ENCODE measurements at regions not wholly inside any gene's neighbourhood (a gene's known extent, or its start where the extent isn't known, plus 50 kb on each side); places are given as distances from the start of the nearest gene placed in this dataset.

GRCh38 chr10:2022401-2022800, 285.1 kb upstream of the ADARB2 start:
- intact Hi-C loops (cut with DNase I) = no loop called here
- TF ChIP-seq CTCF (IDR thresholded peaks at IDR 0.05) = no peak
- no peak for ATAC-seq

GRCh38 chr10:2020836-2021235, 283.5 kb upstream of the ADARB2 start:
- intact Hi-C loops (cut with DNase I) = no loop called here
- Histone ChIP-seq H3K27ac (no peak overlapping the region), H3K36me3 (no peaks in the 10 kb centered on the region), H3K27me3 (no peaks in the 10 kb centered on the region), H3K9me3 (no peaks in the 10 kb centered on the region), H3K4me1 (no peaks in the 10 kb centered on the region), H3K4me3 (no peak overlapping the region)
- no peak for ATAC-seq
- TF ChIP-seq CTCF (IDR thresholded peaks at IDR 0.05) = no peak
- DNase-seq = no peak

More at GRCh38 chr10:2022401-2022800, 285.1 kb upstream of the ADARB2 start:
- no peak overlapping the region for H3K27ac ChIP-seq
- H3K36me3 ChIP-seq = no peaks in the 10 kb centered on the region
- H3K9me3 ChIP-seq = no peaks in the 10 kb centered on the region
- no peak for DNase-seq
- H3K4me1 ChIP-seq = no peaks in the 10 kb centered on the region
- no peak overlapping the region for H3K4me3 ChIP-seq
- no peaks in the 10 kb centered on the region for H3K27me3 ChIP-seq

- DNase-seq = no peak
- Histone ChIP-seq H3K9me3 (no peaks in the 10 kb centered on the region), H3K27ac (no peak overlapping the region), H3K36me3 (no peaks in the 10 kb centered on the region), H3K4me1 (no peaks in the 10 kb centered on the region), H3K27me3 (no peaks in the 10 kb centered on the region), H3K4me3 (no peak overlapping the region)
- TF ChIP-seq CTCF (IDR thresholded peaks at IDR 0.05) = no peak
- intact Hi-C loops (cut with DNase I) = no loop called here
- no peak for ATAC-seq
These were observed 282.5 kb upstream of the ADARB2 start for GRCh38 chr10:2019803-2020202.

GRCh38 chr10:2019281-2019680, 282.0 kb upstream of the ADARB2 start:
- no peak overlapping the region for H3K27ac ChIP-seq
- intact Hi-C loops (cut with DNase I) = no loop called here

GRCh38 chr10:2014541-2014940, 277.2 kb upstream of the ADARB2 start:
- ATAC-seq (no peak), DNase-seq (no peak)
- Histone ChIP-seq H3K27me3 (no peaks in the 10 kb centered on the region), H3K27ac (no peak overlapping the region), H3K4me1 (no peaks in the 10 kb centered on the region), H3K9me3 (no peaks in the 10 kb centered on the region), H3K36me3 (no peaks in the 10 kb centered on the region), H3K4me3 (no peak overlapping the region)
- intact Hi-C loops (cut with DNase I) = no loop called here
- no peak for TF ChIP-seq CTCF (IDR thresholded peaks at IDR 0.05)

More at GRCh38 chr10:2019281-2019680, 282.0 kb upstream of the ADARB2 start:
- no peaks in the 10 kb centered on the region for H3K27me3 ChIP-seq
- no peaks in the 10 kb centered on the region for H3K4me1 ChIP-seq
- no peaks in the 10 kb centered on the region for H3K36me3 ChIP-seq
- H3K9me3 ChIP-seq = no peaks in the 10 kb centered on the region
- TF ChIP-seq CTCF (IDR thresholded peaks at IDR 0.05) = no peak
- no peak for DNase-seq
- no peak overlapping the region for H3K4me3 ChIP-seq
- no peak for ATAC-seq

GRCh38 chr10:2012209-2012608, 274.9 kb upstream of the ADARB2 start:
- Histone ChIP-seq H3K27ac (no peak overlapping the region), H3K27me3 (no peaks in the 10 kb centered on the region), H3K4me3 (no peak overlapping the region), H3K36me3 (no peaks in the 10 kb centered on the region), H3K4me1 (no peaks in the 10 kb centered on the region), H3K9me3 (no peaks in the 10 kb centered on the region)
- ATAC-seq = no peak
- no peak for DNase-seq
- TF ChIP-seq CTCF (IDR thresholded peaks at IDR 0.05) = no peak
- intact Hi-C loops (cut with DNase I) = no loop called here

All from upper lobe of right lung (tissue), 1 donor.